Keratinocyte (primary cell): ENCODE measurements at regions not wholly inside any gene's neighbourhood (a gene's known extent, or its start where the extent isn't known, plus 50 kb on each side); places are given as distances from the start of the nearest gene placed in this dataset.

Experiments used
- DNase-seq: peaks from one replicate; pipeline ENCODE4 v3.0.0-alpha.2; 2011; ENCODE audit warnings: low read depth, missing footprints, low spot score
- FAIRE-seq: peaks from 2 replicates; lab custom pipeline; 2011; peaks lifted over from hg19 to GRCh38; lab: Jason Lieb, UNC
- H2AFZ ChIP-seq: 2 replicates; pipeline ENCODE4 v1.6.0; 2012; ENCODE audit warnings: low read length, control low read depth, inconsistent platforms; ENCODE audit not compliant: control insufficient read depth
- H3K27ac ChIP-seq: 2 replicates; pipeline ENCODE4 v1.5.1; 2011; ENCODE audit warnings: low read length; ENCODE audit not compliant: control insufficient read depth, insufficient read depth
- H3K27me3 ChIP-seq: 3 replicates; pipeline ENCODE4 v1.6.0; 2011; ENCODE audit warnings: low read length; ENCODE audit not compliant: control insufficient read depth, insufficient read depth; ENCODE audit errors: extremely low read depth
- H3K36me3 ChIP-seq, 2 experiments: 2 replicates in 1 of 2; 3 replicates in 1 of 2; pipeline ENCODE4 v1.5.1; 2011; ENCODE audit warnings: low read length in 2 of 2, mild to moderate bottlenecking in 1 of 2; ENCODE audit not compliant: control insufficient read depth in 2 of 2, insufficient read depth in 2 of 2; ENCODE audit errors: extremely low read depth in 1 of 2
- H3K4me1 ChIP-seq: 3 replicates; pipeline ENCODE4 v1.5.1; 2011; ENCODE audit warnings: low read length; ENCODE audit not compliant: control insufficient read depth, insufficient read depth; ENCODE audit errors: extremely low read depth
- H3K4me2 ChIP-seq: 3 replicates; pipeline ENCODE4 v1.6.0; 2011; ENCODE audit warnings: low read depth, low read length; ENCODE audit not compliant: control insufficient read depth, insufficient read depth; ENCODE audit errors: extremely low read depth
- H3K4me3 ChIP-seq, 3 experiments: fragments of 200-600 bp in 1 of 3; sonication (generic) in 1 of 3; 2 replicates in 2 of 3; 3 replicates in 1 of 3; pipeline ENCODE4 v1.5.1; 2011 to 2016; ENCODE audit warnings: low read length in 3 of 3, mild to moderate bottlenecking in 3 of 3, control low read depth in 2 of 3, inconsistent platforms in 1 of 3, low read depth in 1 of 3, mixed read lengths in 1 of 3, mixed run types in 1 of 3, moderate library complexity in 1 of 3; ENCODE audit not compliant: control insufficient read depth in 2 of 3, insufficient read depth in 2 of 3; ENCODE audit errors: extremely low read depth in 1 of 3
- H3K79me2 ChIP-seq: 2 replicates; pipeline ENCODE4 v1.6.0; 2012; ENCODE audit warnings: low read length; ENCODE audit not compliant: control insufficient read depth, insufficient read depth
- H3K9ac ChIP-seq: 3 replicates; pipeline ENCODE4 v1.6.0; 2011; ENCODE audit warnings: low read length; ENCODE audit not compliant: control insufficient read depth, insufficient read depth; ENCODE audit errors: extremely low read depth
- H3K9me1 ChIP-seq: 3 replicates; pipeline ENCODE4 v1.6.0; 2011; ENCODE audit warnings: low read length; ENCODE audit not compliant: control insufficient read depth, insufficient read depth; ENCODE audit errors: extremely low read depth
- H3K9me3 ChIP-seq: 2 replicates; pipeline ENCODE4 v1.5.1; 2012; ENCODE audit warnings: low read depth, low read length; ENCODE audit not compliant: control insufficient read depth
- H4K20me1 ChIP-seq: 3 replicates; pipeline ENCODE4 v1.6.0; 2011; ENCODE audit warnings: low read length; ENCODE audit not compliant: control insufficient read depth, insufficient read depth; ENCODE audit errors: extremely low read depth
- CTCF ChIP-seq, 3 experiments: IDR thresholded peaks in 1 of 3; conservative IDR thresholded peaks in 1 of 3; optimal IDR thresholded peaks in 1 of 3; 2 replicates in 2 of 3; 3 replicates in 1 of 3; pipeline versions ENCODE3 to v1.5.1; 2011; ENCODE audit warnings: low read length in 3 of 3, mild to moderate bottlenecking in 3 of 3, moderate library complexity in 2 of 3, control low read depth in 1 of 3, inconsistent platforms in 1 of 3; ENCODE audit not compliant: insufficient read depth in 2 of 3; ENCODE audit errors: extremely low read depth in 1 of 3
- EZH2 ChIP-seq: IDR thresholded peaks from one replicate; pipeline ENCODE4 v1.6.1; 2012; ENCODE audit warnings: inconsistent platforms, mild to moderate bottlenecking, low read length, moderate library complexity
- dilution Hi-C: fragments of 300-500 bp; cut with MboI; formaldehyde crosslinking; loops from one replicate; pipeline ENCODE4 v1.7.0; 2020; ENCODE audit warnings: low sequenced_read_pairs; ENCODE audit not compliant: extremely low pct_ligation_motif_present

- Histone ChIP-seq H3K4me2 (no peak overlapping the region), H3K36me3 (no peaks in the 10 kb centered on the region), H3K79me2 (no peaks in the 10 kb centered on the region), H4K20me1 (no peaks in the 10 kb centered on the region), H3K9me1 (no peaks in the 10 kb centered on the region), H3K27me3 (no peaks in the 10 kb centered on the region), H3K9me3 (no peaks in the 10 kb centered on the region), H3K27ac (no peak overlapping the region), H3K9ac (no peak overlapping the region), H3K4me1 (no peaks in the 10 kb centered on the region), H2AFZ (no peak overlapping the region), H3K4me3 (no peak overlapping the region)
- DNase-seq (no peak), FAIRE-seq (no peak)
- TF ChIP-seq CTCF (optimal IDR thresholded peaks at IDR 0.05 in 1 of 3, IDR thresholded peaks at IDR 0.05 in 1 of 3, conservative IDR thresholded peaks at IDR 0.05 in 1 of 3; ENCODE audit: extremely low read depth in 1 of 3, insufficient read depth in 2 of 3, low read length in 3 of 3) (no peak), EZH2 (no peak)
- dilution Hi-C loops, result no loop called here
Observed at GRCh38 chr7:97471491-97471890, 260.4 kb upstream of the TAC1 start.

GRCh38 chr7:97479740-97480290 lies 252.1 kb upstream of the TAC1 start:
- H3K9ac ChIP-seq, result no peak overlapping the region
- no peak for DNase-seq
- no peak overlapping the region for H3K4me3 ChIP-seq
- H3K27me3 ChIP-seq, result no peaks in the 10 kb centered on the region
- no peaks in the 10 kb centered on the region for H3K9me3 ChIP-seq
- H3K36me3 ChIP-seq, result no peaks in the 10 kb centered on the region
- no peak for TF ChIP-seq EZH2
- no peak for TF ChIP-seq CTCF (optimal IDR thresholded peaks at IDR 0.05 in 1 of 3, IDR thresholded peaks at IDR 0.05 in 1 of 3, conservative IDR thresholded peaks at IDR 0.05 in 1 of 3; ENCODE audit: extremely low read depth in 1 of 3, insufficient read depth in 2 of 3, low read length in 3 of 3)
- no peak overlapping the region for H3K27ac ChIP-seq
- H4K20me1 ChIP-seq, result no peaks in the 10 kb centered on the region
- no peak overlapping the region for H2AFZ ChIP-seq
- H3K79me2 ChIP-seq, result no peaks in the 10 kb centered on the region
- dilution Hi-C loops, result no loop called here
- no peak for FAIRE-seq
- H3K4me1 ChIP-seq, result no peaks in the 10 kb centered on the region
- no peaks in the 10 kb centered on the region for H3K9me1 ChIP-seq
- no peak overlapping the region for H3K4me2 ChIP-seq
